Ovary (tissue), 3 donors: ENCODE measurements at regions not wholly inside any gene's neighbourhood (a gene's known extent, or its start where the extent isn't known, plus 50 kb on each side); places are given as distances from the start of the nearest gene placed in this dataset.

Experiments
- CTCF ChIP-seq, 3 donors: fragments of 450-650 bp in 2 of 3; fragments of 200-600 bp in 1 of 3; IDR thresholded peaks; one replicate each; pipeline versions ENCODE4 v1.5.1 to v1.8.0; 2016 to 2022; ENCODE audit warnings: antibody characterized with exemption in 3 of 3, mild to moderate bottlenecking in 1 of 3
- POLR2A ChIP-seq: fragments of 450-650 bp; IDR thresholded peaks from one replicate; pipeline ENCODE4 v1.6.1; 2017; ENCODE audit warnings: antibody characterized with exemption, mild to moderate bottlenecking, moderate library complexity
- donor health status: DM: no; HTN: no; CAD: no.

GRCh38 chr5:8386719-8387288, 517.9 kb downstream of the MTRR start:
- TF ChIP-seq CTCF (IDR thresholded peaks at IDR 0.05), result no peak
- no peak for TF ChIP-seq POLR2A
